ENCODE measurements at regions not wholly inside any gene's neighbourhood (a gene's known extent, or its start where the extent isn't known, plus 50 kb on each side); places are given as distances from the start of the nearest gene placed in this dataset.

DNA sequence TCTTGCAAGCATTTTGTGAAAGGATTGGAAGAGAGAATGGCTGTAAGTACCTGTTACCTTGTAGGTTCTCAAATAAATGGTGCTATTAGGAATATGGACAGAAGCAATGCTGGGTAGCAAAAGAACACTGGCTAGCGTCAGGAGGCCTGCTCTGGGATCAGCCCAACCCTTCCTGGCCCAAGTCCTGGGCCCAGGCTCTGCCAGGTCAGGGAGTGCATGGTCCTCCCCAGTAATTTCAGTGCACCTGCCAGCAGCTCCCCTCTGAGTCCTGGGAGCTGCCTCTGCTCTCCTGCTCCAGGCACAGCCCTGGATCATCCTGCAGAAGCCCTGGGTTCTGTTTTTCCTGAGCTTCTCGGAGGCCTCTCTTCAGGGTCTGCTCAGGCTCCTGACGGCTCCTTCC, 89.5 kb upstream of the ARAP3 start:
- Histone ChIP-seq H3K9me3 (ENCODE audit: insufficient read depth, low read depth, low read length) (no peaks in the 10 kb centered on the region), H3K4me2 (ENCODE audit: low read depth, low read length, poor library complexity, severe bottlenecking) (no peak overlapping the region), H3K36me3 (ENCODE audit: insufficient read depth, low read length) (no peaks in the 10 kb centered on the region), H3K9me2 (replicated peaks; ENCODE audit: low read depth, low read length) (no peaks in the 10 kb centered on the region), H3K27me3 (ENCODE audit: insufficient read depth, low read length, poor library complexity, severe bottlenecking) (no peaks in the 10 kb centered on the region), H4K20me1 (ENCODE audit: insufficient read depth, low read length, poor library complexity, severe bottlenecking) (no peaks in the 10 kb centered on the region), H3K4me3 (ENCODE audit: low read length, poor library complexity, severe bottlenecking) (no peak overlapping the region), H3K9ac (ENCODE audit: low read depth, low read length, poor library complexity, severe bottlenecking) (no peak overlapping the region), H3F3A (ENCODE audit: low read depth) (no peaks in the 10 kb centered on the region), H3K4me1 (ENCODE audit: insufficient read depth, low read length, poor library complexity, severe bottlenecking) (no peaks in the 10 kb centered on the region), H3K79me2 (ENCODE audit: insufficient read depth, low read length) (no peaks in the 10 kb centered on the region), H2AFZ (ENCODE audit: low read length) (no peak overlapping the region)
- TF ChIP-seq, protein P1, sequence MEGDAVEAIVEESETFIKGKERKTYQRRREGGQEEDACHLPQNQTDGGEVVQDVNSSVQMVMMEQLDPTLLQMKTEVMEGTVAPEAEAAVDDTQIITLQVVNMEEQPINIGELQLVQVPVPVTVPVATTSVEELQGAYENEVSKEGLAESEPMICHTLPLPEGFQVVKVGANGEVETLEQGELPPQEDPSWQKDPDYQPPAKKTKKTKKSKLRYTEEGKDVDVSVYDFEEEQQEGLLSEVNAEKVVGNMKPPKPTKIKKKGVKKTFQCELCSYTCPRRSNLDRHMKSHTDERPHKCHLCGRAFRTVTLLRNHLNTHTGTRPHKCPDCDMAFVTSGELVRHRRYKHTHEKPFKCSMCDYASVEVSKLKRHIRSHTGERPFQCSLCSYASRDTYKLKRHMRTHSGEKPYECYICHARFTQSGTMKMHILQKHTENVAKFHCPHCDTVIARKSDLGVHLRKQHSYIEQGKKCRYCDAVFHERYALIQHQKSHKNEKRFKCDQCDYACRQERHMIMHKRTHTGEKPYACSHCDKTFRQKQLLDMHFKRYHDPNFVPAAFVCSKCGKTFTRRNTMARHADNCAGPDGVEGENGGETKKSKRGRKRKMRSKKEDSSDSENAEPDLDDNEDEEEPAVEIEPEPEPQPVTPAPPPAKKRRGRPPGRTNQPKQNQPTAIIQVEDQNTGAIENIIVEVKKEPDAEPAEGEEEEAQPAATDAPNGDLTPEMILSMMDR (conservative IDR thresholded peaks at IDR 0.05; ENCODE audit: low read length) = no peak
- no peak for TF ChIP-seq EZH2phosphoT487 (IDR thresholded peaks at IDR 0.05; ENCODE audit: borderline replicate concordance)

DNA sequence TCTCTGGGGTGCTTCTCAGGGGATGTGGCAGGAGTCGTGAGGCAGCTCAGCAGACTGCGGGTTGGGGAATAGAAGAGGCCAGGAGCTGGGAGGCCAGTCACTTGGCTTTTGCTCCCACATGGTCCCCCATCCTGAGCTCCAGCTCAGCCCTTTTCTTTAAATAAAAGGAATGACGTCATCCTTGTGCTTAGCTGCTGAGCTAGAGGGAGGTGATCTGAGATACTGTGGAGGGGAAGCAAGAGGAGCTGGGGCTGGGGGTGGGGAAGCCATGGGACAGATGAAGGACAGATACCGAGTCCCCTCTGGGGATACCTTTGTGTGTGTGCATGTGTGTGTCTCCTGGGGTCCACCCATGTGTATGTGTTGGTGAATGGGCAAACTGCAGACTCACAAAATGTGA, 89.0 kb upstream of the ARAP3 start:
- no peaks in the 10 kb centered on the region for H4K20me1 ChIP-seq (ENCODE audit: insufficient read depth, low read length, poor library complexity, severe bottlenecking)
- no peak for TF ChIP-seq EZH2phosphoT487 (IDR thresholded peaks at IDR 0.05; ENCODE audit: borderline replicate concordance)
- TF ChIP-seq, protein P1 (conservative IDR thresholded peaks at IDR 0.05; ENCODE audit: low read length) = no peak
- H3K4me2 ChIP-seq (ENCODE audit: low read depth, low read length, poor library complexity, severe bottlenecking) = no peak overlapping the region
- no peak overlapping the region for H3K9ac ChIP-seq (ENCODE audit: low read depth, low read length, poor library complexity, severe bottlenecking)
- no peak overlapping the region for H3K4me3 ChIP-seq (ENCODE audit: low read length, poor library complexity, severe bottlenecking)
- H3K4me1 ChIP-seq (ENCODE audit: insufficient read depth, low read length, poor library complexity, severe bottlenecking) = no peaks in the 10 kb centered on the region
- H3K9me2 ChIP-seq (replicated peaks; ENCODE audit: low read depth, low read length) = no peaks in the 10 kb centered on the region
- no peaks in the 10 kb centered on the region for H3K36me3 ChIP-seq (ENCODE audit: insufficient read depth, low read length)
- H3K27me3 ChIP-seq (ENCODE audit: insufficient read depth, low read length, poor library complexity, severe bottlenecking) = no peaks in the 10 kb centered on the region
- no peak overlapping the region for H2AFZ ChIP-seq (ENCODE audit: low read length)
- H3K79me2 ChIP-seq (ENCODE audit: insufficient read depth, low read length) = no peaks in the 10 kb centered on the region
- H3K9me3 ChIP-seq (ENCODE audit: insufficient read depth, low read depth, low read length) = no peaks in the 10 kb centered on the region
- no peaks in the 10 kb centered on the region for H3F3A ChIP-seq (ENCODE audit: low read depth)

- Histone ChIP-seq H3K36me3 (ENCODE audit: insufficient read depth, low read length) (no peaks in the 10 kb centered on the region), H3K4me1 (ENCODE audit: insufficient read depth, low read length, poor library complexity, severe bottlenecking) (no peaks in the 10 kb centered on the region), H3K4me3 (ENCODE audit: low read length, poor library complexity, severe bottlenecking) (no peak overlapping the region), H3F3A (ENCODE audit: low read depth) (no peaks in the 10 kb centered on the region), H4K20me1 (ENCODE audit: insufficient read depth, low read length, poor library complexity, severe bottlenecking) (no peaks in the 10 kb centered on the region), H3K9me2 (replicated peaks; ENCODE audit: low read depth, low read length) (no peaks in the 10 kb centered on the region), H3K4me2 (ENCODE audit: low read depth, low read length, poor library complexity, severe bottlenecking) (no peak overlapping the region), H3K9ac (ENCODE audit: low read depth, low read length, poor library complexity, severe bottlenecking) (no peak overlapping the region), H3K9me3 (ENCODE audit: insufficient read depth, low read depth, low read length) (no peaks in the 10 kb centered on the region), H2AFZ (ENCODE audit: low read length) (no peak overlapping the region), H3K27me3 (ENCODE audit: insufficient read depth, low read length, poor library complexity, severe bottlenecking) (no peaks in the 10 kb centered on the region), H3K79me2 (ENCODE audit: insufficient read depth, low read length) (no peaks in the 10 kb centered on the region)
- no peak for TF ChIP-seq EZH2phosphoT487 (IDR thresholded peaks at IDR 0.05; ENCODE audit: borderline replicate concordance)
- TF ChIP-seq, protein P1 (conservative IDR thresholded peaks at IDR 0.05; ENCODE audit: low read length) = no peak
Measured at GRCh38 chr5:141769671-141770070, 87.6 kb upstream of the ARAP3 start.
